Tibial nerve (tissue), 4 donors: ENCODE measurements at regions not wholly inside any gene's neighbourhood (a gene's known extent, or its start where the extent isn't known, plus 50 kb on each side); places are given as distances from the start of the nearest gene placed in this dataset.

Experiments used
- EP300 ChIP-seq, 2 donors: sonication (generic); formaldehyde crosslinking; IDR thresholded peaks; one replicate each; pipeline ENCODE4 v1.6.1; 2017; ENCODE audit warnings: antibody characterized with exemption in 2 of 2, mild to moderate bottlenecking in 1 of 2
- TF ChIP-seq, protein P1 (sequence below), 5 experiments: fragments of 200-600 bp in 3 of 5; fragments of 450-650 bp in 2 of 5; sonication (generic) in 3 of 5; IDR thresholded peaks; one replicate each; pipeline ENCODE4 v1.5.1; 2016 to 2019; ENCODE audit warnings: antibody characterized with exemption in 5 of 5, mild to moderate bottlenecking in 3 of 5, moderate library complexity in 2 of 5

DNA sequence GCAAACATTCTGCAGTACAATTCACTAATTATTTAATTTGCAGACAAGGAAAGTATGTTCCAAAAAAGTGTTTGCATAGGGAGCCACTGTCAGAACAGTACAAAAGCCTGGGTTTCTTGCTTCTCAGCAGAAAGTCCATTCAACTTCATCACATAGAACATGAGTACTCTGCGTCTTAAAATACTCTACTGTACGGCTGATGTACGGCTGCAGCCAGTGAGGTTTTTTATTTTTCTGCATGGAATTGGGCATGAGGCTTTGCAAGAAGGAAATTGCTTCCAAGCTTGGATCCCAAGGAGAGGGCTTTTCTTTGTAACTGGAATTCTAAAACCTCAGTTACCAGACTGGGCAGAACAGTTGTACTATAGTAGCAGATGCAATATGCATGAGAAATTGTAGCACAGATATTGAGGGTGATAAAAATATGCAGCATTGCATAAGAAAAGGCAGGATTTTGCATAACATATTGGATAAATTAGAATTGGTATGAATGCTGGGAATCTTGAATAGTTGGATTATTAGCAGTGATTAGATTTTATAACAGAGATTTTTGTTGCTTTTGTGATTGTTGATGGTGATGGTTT, 178.1 kb upstream of the CDH9 start:
- TF ChIP-seq, protein P1, sequence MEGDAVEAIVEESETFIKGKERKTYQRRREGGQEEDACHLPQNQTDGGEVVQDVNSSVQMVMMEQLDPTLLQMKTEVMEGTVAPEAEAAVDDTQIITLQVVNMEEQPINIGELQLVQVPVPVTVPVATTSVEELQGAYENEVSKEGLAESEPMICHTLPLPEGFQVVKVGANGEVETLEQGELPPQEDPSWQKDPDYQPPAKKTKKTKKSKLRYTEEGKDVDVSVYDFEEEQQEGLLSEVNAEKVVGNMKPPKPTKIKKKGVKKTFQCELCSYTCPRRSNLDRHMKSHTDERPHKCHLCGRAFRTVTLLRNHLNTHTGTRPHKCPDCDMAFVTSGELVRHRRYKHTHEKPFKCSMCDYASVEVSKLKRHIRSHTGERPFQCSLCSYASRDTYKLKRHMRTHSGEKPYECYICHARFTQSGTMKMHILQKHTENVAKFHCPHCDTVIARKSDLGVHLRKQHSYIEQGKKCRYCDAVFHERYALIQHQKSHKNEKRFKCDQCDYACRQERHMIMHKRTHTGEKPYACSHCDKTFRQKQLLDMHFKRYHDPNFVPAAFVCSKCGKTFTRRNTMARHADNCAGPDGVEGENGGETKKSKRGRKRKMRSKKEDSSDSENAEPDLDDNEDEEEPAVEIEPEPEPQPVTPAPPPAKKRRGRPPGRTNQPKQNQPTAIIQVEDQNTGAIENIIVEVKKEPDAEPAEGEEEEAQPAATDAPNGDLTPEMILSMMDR (IDR thresholded peaks at IDR 0.05) = no peak
- no peak for TF ChIP-seq EP300 (IDR thresholded peaks at IDR 0.05)
